ENCODE measurements at regions not wholly inside any gene's neighbourhood (a gene's known extent, or its start where the extent isn't known, plus 50 kb on each side); places are given as distances from the start of the nearest gene placed in this dataset.

DNA sequence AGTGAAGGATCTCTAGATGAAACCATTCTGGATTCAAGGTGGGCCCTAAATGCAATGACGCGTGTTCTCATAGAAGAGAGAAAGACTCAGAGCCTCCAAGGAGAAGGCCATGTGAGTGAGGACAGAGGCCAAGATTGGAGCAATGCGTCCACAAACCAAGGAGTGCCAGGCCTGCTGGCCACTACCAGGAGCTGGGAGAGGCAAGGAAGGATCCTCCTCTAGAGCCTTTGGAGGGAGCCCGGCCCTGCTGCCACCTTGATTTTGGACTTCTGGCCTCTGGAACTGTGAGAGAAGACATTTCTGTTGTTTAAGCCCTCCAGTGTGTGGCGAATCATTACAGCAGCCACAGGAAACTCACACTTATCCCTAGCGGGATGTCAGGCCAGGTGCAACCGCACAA, 52.7 kb upstream of the SHANK2 start:
- TF ChIP-seq, protein P1, sequence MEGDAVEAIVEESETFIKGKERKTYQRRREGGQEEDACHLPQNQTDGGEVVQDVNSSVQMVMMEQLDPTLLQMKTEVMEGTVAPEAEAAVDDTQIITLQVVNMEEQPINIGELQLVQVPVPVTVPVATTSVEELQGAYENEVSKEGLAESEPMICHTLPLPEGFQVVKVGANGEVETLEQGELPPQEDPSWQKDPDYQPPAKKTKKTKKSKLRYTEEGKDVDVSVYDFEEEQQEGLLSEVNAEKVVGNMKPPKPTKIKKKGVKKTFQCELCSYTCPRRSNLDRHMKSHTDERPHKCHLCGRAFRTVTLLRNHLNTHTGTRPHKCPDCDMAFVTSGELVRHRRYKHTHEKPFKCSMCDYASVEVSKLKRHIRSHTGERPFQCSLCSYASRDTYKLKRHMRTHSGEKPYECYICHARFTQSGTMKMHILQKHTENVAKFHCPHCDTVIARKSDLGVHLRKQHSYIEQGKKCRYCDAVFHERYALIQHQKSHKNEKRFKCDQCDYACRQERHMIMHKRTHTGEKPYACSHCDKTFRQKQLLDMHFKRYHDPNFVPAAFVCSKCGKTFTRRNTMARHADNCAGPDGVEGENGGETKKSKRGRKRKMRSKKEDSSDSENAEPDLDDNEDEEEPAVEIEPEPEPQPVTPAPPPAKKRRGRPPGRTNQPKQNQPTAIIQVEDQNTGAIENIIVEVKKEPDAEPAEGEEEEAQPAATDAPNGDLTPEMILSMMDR (IDR thresholded peaks at IDR 0.05): no peak
- TF ChIP-seq POLR2A (IDR thresholded peaks at IDR 0.05): no peak

Data from uterus (tissue), 2 donors.